Lower lobe of right lung (tissue), 2 donors: ENCODE measurements at regions not wholly inside any gene's neighbourhood (a gene's known extent, or its start where the extent isn't known, plus 50 kb on each side); places are given as distances from the start of the nearest gene placed in this dataset.

Experiments used
- ATAC-seq, 2 donors: fragments of 200-7000 bp; cut with Tn5 transposase; one replicate each; pipeline ENCODE4 v1.9.1; 2020 to 2022; ENCODE audit warnings: mild to moderate bottlenecking in 2 of 2, moderate library complexity in 2 of 2
- DNase-seq: peaks from one replicate; pipeline ENCODE4 v3.0.0-alpha.2; 2020
- H3K27ac ChIP-seq: fragments of 200-600 bp; one replicate; pipeline ENCODE4 v1.8.0; 2022
- H3K27me3 ChIP-seq: fragments of 200-600 bp; one replicate; pipeline ENCODE4 v1.8.0; 2022; ENCODE audit warnings: low read depth
- H3K36me3 ChIP-seq: fragments of 200-600 bp; one replicate; pipeline ENCODE4 v1.8.0; 2022; ENCODE audit warnings: mild to moderate bottlenecking
- H3K4me1 ChIP-seq: fragments of 200-600 bp; one replicate; pipeline ENCODE4 v1.8.0; 2022
- H3K4me3 ChIP-seq: fragments of 200-600 bp; one replicate; pipeline ENCODE4 v1.8.0; 2022; ENCODE audit warnings: mild to moderate bottlenecking
- H3K9me3 ChIP-seq: fragments of 200-600 bp; one replicate; pipeline ENCODE4 v1.8.0; 2022
- CTCF ChIP-seq: fragments of 200-600 bp; IDR thresholded peaks from one replicate; pipeline ENCODE4 v1.8.0; 2022; ENCODE audit warnings: antibody characterized with exemption, mild to moderate bottlenecking
- intact Hi-C: fragments of 100-400 bp; cut with DNase I; formaldehyde crosslinking; loops from one replicate; pipeline ENCODE4 v1.11.0; 2022
- donor health status: DM: no; HTN: yes; CAD: no; lungs with severe emphysema.

DNA sequence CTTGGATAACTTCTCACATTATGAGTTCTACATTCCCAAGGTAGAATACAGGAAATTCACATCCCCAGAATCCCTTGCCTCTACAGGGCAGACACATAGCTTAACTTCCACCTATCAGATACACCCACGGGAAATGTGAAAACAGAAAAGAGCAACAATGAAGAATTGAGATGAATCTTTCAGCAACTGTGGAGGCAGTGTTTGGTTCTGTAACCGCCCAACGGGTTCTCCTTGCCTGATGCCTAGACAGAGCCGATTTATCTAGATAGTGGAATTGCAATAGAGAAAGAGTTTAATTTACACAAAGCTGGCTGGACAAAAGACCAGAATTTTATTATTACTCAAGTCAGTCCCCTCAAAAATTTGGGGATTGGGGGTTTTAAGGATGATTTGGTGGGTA, 138.8 kb downstream of the MTPAP start:
- DNase-seq (no peak), ATAC-seq (no peak)
- no peak overlapping the region for H3K27ac ChIP-seq
- intact Hi-C loops, result no loop called here
- no peak overlapping the region for H3K4me3 ChIP-seq
- TF ChIP-seq CTCF, result no peak
- H3K36me3 ChIP-seq, result no peaks in the 10 kb centered on the region
- no peaks in the 10 kb centered on the region for H3K9me3 ChIP-seq
- H3K4me1 ChIP-seq, result peaks cover 13% of the 10 kb centered on the region
- H3K27me3 ChIP-seq, result no peaks in the 10 kb centered on the region

DNA sequence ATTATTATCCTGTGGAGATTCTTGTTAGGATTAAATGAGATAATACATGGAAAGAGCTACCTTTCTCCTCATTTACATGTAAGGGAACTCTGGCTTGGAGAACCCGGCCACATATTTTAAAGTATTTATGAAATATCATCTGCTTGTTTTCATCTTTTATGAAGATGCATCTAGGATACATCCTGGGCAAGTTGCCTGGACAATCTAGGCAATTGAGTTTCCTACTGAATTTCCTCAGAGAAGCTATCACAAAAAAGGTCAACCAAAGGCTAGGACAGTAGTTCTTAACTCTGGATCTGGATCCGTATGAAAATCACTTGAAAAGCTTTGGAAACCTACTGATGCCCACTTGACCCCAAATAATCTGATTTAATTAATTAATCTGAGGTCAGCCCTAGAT, 140.7 kb downstream of the MTPAP start:
- ATAC-seq (no peak), DNase-seq (no peak)
- Histone ChIP-seq H3K36me3 (no peaks in the 10 kb centered on the region), H3K9me3 (no peaks in the 10 kb centered on the region), H3K4me1 (peaks cover 9% of the 10 kb centered on the region), H3K27ac (no peak overlapping the region), H3K4me3 (no peak overlapping the region), H3K27me3 (no peaks in the 10 kb centered on the region)
- intact Hi-C loops, result no loop called here
- no peak for TF ChIP-seq CTCF

GRCh38 chr10:30207485-30208052, 141.5 kb downstream of the MTPAP start:
- H3K4me1 ChIP-seq, result peaks cover 9% of the 10 kb centered on the region
- H3K9me3 ChIP-seq, result no peaks in the 10 kb centered on the region
- no peak overlapping the region for H3K27ac ChIP-seq
- intact Hi-C loops, result no loop called here
- no peak overlapping the region for H3K4me3 ChIP-seq
- no peak for TF ChIP-seq CTCF
- ATAC-seq, result peak; percentile 58 to 70
- no peaks in the 10 kb centered on the region for H3K27me3 ChIP-seq
- DNase-seq, result no peak
- H3K36me3 ChIP-seq, result no peaks in the 10 kb centered on the region

DNA sequence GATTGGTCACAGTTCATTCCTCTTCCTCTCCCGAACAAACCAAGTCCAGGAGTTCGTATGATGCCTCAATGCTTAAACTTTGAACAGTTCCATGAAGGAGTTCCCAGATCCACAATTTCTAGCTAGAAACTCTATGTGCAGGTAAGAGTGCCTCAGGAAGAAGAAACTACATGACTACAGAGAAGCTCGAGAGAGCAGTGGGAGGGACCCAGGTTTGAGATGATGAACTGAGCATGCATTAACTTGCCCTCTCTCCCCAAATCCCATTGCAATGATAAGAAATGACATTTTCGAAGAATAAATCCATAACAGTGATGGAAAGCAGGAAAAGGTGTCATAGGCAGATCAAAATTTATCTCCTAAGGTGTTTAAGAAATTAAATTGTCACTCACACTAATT, 140.6 kb upstream of the JCAD start:
- ATAC-seq, result no peak
- no peak overlapping the region for H3K4me3 ChIP-seq
- H3K27ac ChIP-seq, result no peak overlapping the region
- no peaks in the 10 kb centered on the region for H3K9me3 ChIP-seq
- intact Hi-C loops, result no loop called here
- no peak for TF ChIP-seq CTCF
- H3K27me3 ChIP-seq, result no peaks in the 10 kb centered on the region
- no peaks in the 10 kb centered on the region for H3K36me3 ChIP-seq
- no peak for DNase-seq
- no peaks in the 10 kb centered on the region for H3K4me1 ChIP-seq

DNA sequence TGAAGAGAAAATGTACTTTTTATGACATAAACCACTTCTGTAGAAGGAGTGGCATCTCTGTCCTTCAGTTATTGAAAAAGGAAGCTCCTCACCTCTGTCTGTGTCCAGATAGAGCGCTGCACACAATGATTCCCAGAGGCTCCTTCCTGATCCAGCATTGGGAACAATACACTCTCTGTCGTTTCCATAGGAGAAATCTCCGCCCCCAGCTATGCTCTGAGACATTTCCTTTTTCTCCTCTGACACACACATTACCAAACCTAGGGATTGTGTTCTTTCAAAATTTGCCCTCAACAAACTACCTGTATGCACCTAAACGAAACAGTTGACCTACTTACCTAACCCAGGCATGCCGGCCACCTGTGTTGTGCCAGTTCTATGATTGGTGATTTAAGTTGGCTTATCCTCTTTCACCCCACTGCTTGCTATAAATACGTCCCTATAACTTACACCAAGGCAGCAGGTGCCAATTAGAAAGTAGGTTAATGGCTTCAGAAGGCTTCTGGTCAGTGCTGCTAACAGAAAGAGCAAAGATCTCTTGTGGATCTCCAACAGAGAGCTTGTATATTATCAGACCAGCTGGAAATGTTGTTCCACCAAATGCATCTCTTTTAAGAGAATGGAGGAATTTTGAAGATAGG, 140.1 kb upstream of the JCAD start:
- intact Hi-C loops, result no loop called here
- no peak overlapping the region for H3K27ac ChIP-seq
- H3K9me3 ChIP-seq, result no peaks in the 10 kb centered on the region
- no peak for DNase-seq
- TF ChIP-seq CTCF, result no peak
- H3K4me3 ChIP-seq, result no peak overlapping the region
- H3K36me3 ChIP-seq, result no peaks in the 10 kb centered on the region
- H3K4me1 ChIP-seq, result no peaks in the 10 kb centered on the region
- no peaks in the 10 kb centered on the region for H3K27me3 ChIP-seq
- no peak for ATAC-seq
